CD14-positive monocyte (primary cell): ENCODE measurements at regions not wholly inside any gene's neighbourhood (a gene's known extent, or its start where the extent isn't known, plus 50 kb on each side); places are given as distances from the start of the nearest gene placed in this dataset.
A peak's percentile ranks its signal among the peaks of the same experiment; 100 is the strongest.

Source experiments
- DNase-seq, 3 donors: peaks; one replicate each; pipeline ENCODE4 v3.0.0-alpha.2; 2011 to 2022
- H2AFZ ChIP-seq: 2 replicates; pipeline ENCODE4 v1.6.0; 2012; ENCODE audit warnings: mild to moderate bottlenecking, low read depth, low read length, inconsistent platforms; ENCODE audit not compliant: insufficient read depth, poor library complexity, severe bottlenecking
- H3K27ac ChIP-seq, 2 donors: 1 replicate in 1 of 2; 2 replicates in 1 of 2; pipeline ENCODE4 v1.5.1; 2012 to 2013; ENCODE audit warnings: low read length in 2 of 2, control low read depth in 1 of 2, inconsistent platforms in 1 of 2, low read depth in 1 of 2, mild to moderate bottlenecking in 1 of 2
- H3K27me3 ChIP-seq, 2 donors: one replicate each; pipeline versions ENCODE4 v1.6.0 to v1.6.1; 2011 to 2013; ENCODE audit warnings: low read length in 2 of 2; ENCODE audit not compliant: control insufficient read depth in 2 of 2, insufficient read depth in 2 of 2
- H3K36me3 ChIP-seq, 2 donors: replicated peaks in 1 of 2; 1 replicate in 1 of 2; 2 replicates in 1 of 2; pipeline versions ENCODE4 v1.5.1 to v1.6.1; 2012 to 2013; ENCODE audit warnings: low read length in 2 of 2, control low read depth in 1 of 2, inconsistent platforms in 1 of 2, mild to moderate bottlenecking in 1 of 2; ENCODE audit not compliant: insufficient read depth in 2 of 2, control insufficient read depth in 1 of 2
- H3K4me1 ChIP-seq, 2 donors: 1 replicate in 1 of 2; 2 replicates in 1 of 2; pipeline versions ENCODE4 v1.5.1 to v1.6.1; 2012 to 2013; ENCODE audit warnings: low read length in 2 of 2, control low read depth in 1 of 2, inconsistent platforms in 1 of 2, mild to moderate bottlenecking in 1 of 2, moderate library complexity in 1 of 2; ENCODE audit not compliant: insufficient read depth in 2 of 2, control insufficient read depth in 1 of 2
- H3K4me2 ChIP-seq: replicated peaks from 2 replicates; pipeline ENCODE3; 2012; ENCODE audit warnings: low read length, moderate library complexity, mild to moderate bottlenecking; ENCODE audit not compliant: poor library complexity, severe bottlenecking; ENCODE audit errors: extremely low read depth
- H3K4me3 ChIP-seq, 3 experiments: fragments of 200-600 bp in 1 of 3; sonication (generic) in 1 of 3; replicated peaks in 1 of 3; 1 replicate in 2 of 3; 2 replicates in 1 of 3; pipeline ENCODE4 v1.5.1; 2011 to 2013; ENCODE audit warnings: low read length in 3 of 3, mild to moderate bottlenecking in 3 of 3, control low read depth in 2 of 3, low read depth in 2 of 3, inconsistent platforms in 1 of 3, moderate library complexity in 1 of 3
- H3K79me2 ChIP-seq: 2 replicates; pipeline ENCODE4 v1.6.0; 2012; ENCODE audit warnings: mild to moderate bottlenecking, control low read depth, inconsistent platforms, low read length, moderate library complexity; ENCODE audit not compliant: insufficient read depth
- H3K9ac ChIP-seq: 2 replicates; pipeline ENCODE4 v1.6.0; 2017; ENCODE audit warnings: low read length, mild to moderate bottlenecking; ENCODE audit not compliant: insufficient read depth, poor library complexity, severe bottlenecking
- H3K9me3 ChIP-seq, 2 donors: replicated peaks in 1 of 2; 1 replicate in 1 of 2; 2 replicates in 1 of 2; pipeline versions ENCODE4 v1.5.1 to v1.6.1; 2012 to 2013; ENCODE audit warnings: low read length in 2 of 2, control low read depth in 1 of 2; ENCODE audit not compliant: control insufficient read depth in 1 of 2, insufficient read depth in 1 of 2
- H4K20me1 ChIP-seq: 2 replicates; pipeline ENCODE4 v1.6.0; 2012; ENCODE audit warnings: mild to moderate bottlenecking, low read length, control low read depth, moderate library complexity; ENCODE audit not compliant: insufficient read depth
- H3K27ac Mint-ChIP-seq, 7 donors: one replicate each; pipeline ENCODE4 v1.8.0; 2020; ENCODE audit warnings: mild to moderate bottlenecking in 7 of 7, mixed read lengths in 7 of 7, moderate library complexity in 6 of 7, inconsistent platforms in 2 of 7
- H3K27me3 Mint-ChIP-seq, 3 donors: one replicate each; pipeline ENCODE4 v1.8.0; 2021 to 2022; ENCODE audit warnings: low read depth in 3 of 3, mild to moderate bottlenecking in 3 of 3, mixed read lengths in 3 of 3, moderate library complexity in 3 of 3, inconsistent platforms in 1 of 3
- H3K36me3 Mint-ChIP-seq, 2 donors: one replicate each; pipeline ENCODE4 v1.8.0; 2020; ENCODE audit warnings: mixed read lengths in 2 of 2, inconsistent platforms in 1 of 2, mild to moderate bottlenecking in 1 of 2
- H3K4me1 Mint-ChIP-seq: one replicate; pipeline ENCODE4 v1.8.0; 2020; ENCODE audit warnings: mild to moderate bottlenecking, mixed read lengths
- H3K4me3 Mint-ChIP-seq, 2 donors: one replicate each; pipeline ENCODE4 v1.8.0; 2020; ENCODE audit warnings: mild to moderate bottlenecking in 2 of 2, mixed read lengths in 2 of 2, moderate library complexity in 1 of 2
- H3K9me3 Mint-ChIP-seq, 7 donors: one replicate each; pipeline ENCODE4 v1.8.0; 2020 to 2022; ENCODE audit warnings: mixed read lengths in 7 of 7, mild to moderate bottlenecking in 6 of 7, moderate library complexity in 6 of 7, inconsistent platforms in 2 of 7
- WGBS: methylation state at CpG from one replicate; pipeline ENCODE4 v1.1.5; 2013; ENCODE audit warnings: missing lambda C conversion rate; ENCODE audit not compliant: insufficient coverage; 5-methylcytosine and 5-hydroxymethylcytosine counted together
- intact Hi-C, 2 donors: fragments of 100-400 bp; cut with micrococcal nuclease; formaldehyde crosslinking; loops; one replicate each; pipeline versions ENCODE4 v1.15.0 to v1.15.1; 2023
- TF ChIP-seq, protein P1 (sequence below): fragments of 200-600 bp; IDR thresholded peaks from one replicate; pipeline ENCODE4 v1.8.0; 2022; ENCODE audit warnings: antibody characterized with exemption, mild to moderate bottlenecking

- Mint-ChIP-seq H3K9me3 (no peaks in the 10 kb centered on the region), H3K27ac (peak overlapping the region in 3 of 7 donors; percentile 25 to 51 (median 45)), H3K4me1 (peaks cover 26% of the 10 kb centered on the region), H3K4me3 (no peak overlapping the region), H3K27me3 (peaks cover 0 to 2% (median 0%) of the 10 kb centered on the region in 3 donors), H3K36me3 (peaks cover 0 to 2% of the 10 kb centered on the region in 2 donors)
- no CpG with 5 or more reads among the region's 5 CpGs for WGBS
- intact Hi-C loops = no loop called here
- no peaks in the 10 kb centered on the region for H3K36me3 ChIP-seq
- no peak overlapping the region for H3K9ac ChIP-seq
- peak overlapping the region in 1 of 2 donors; percentile 28 for H3K27ac ChIP-seq
- no peak for DNase-seq
- peak overlapping the region; percentile 24 for H3K4me2 ChIP-seq
- no peaks in the 10 kb centered on the region for H3K9me3 ChIP-seq
- TF ChIP-seq, protein P1, sequence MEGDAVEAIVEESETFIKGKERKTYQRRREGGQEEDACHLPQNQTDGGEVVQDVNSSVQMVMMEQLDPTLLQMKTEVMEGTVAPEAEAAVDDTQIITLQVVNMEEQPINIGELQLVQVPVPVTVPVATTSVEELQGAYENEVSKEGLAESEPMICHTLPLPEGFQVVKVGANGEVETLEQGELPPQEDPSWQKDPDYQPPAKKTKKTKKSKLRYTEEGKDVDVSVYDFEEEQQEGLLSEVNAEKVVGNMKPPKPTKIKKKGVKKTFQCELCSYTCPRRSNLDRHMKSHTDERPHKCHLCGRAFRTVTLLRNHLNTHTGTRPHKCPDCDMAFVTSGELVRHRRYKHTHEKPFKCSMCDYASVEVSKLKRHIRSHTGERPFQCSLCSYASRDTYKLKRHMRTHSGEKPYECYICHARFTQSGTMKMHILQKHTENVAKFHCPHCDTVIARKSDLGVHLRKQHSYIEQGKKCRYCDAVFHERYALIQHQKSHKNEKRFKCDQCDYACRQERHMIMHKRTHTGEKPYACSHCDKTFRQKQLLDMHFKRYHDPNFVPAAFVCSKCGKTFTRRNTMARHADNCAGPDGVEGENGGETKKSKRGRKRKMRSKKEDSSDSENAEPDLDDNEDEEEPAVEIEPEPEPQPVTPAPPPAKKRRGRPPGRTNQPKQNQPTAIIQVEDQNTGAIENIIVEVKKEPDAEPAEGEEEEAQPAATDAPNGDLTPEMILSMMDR = no peak
- peaks cover 12 to 18% of the 10 kb centered on the region in 2 donors for H3K4me1 ChIP-seq
- no peak overlapping the region for H3K4me3 ChIP-seq
- peak overlapping the region; percentile 48 for H2AFZ ChIP-seq
- H3K27me3 ChIP-seq = no peaks in the 10 kb centered on the region
- peaks cover 6% of the 10 kb centered on the region for H3K79me2 ChIP-seq
- no peaks in the 10 kb centered on the region for H4K20me1 ChIP-seq
Measured at GRCh38 chr2:64720535-64721319, 67.0 kb upstream of the SERTAD2 start.

DNA sequence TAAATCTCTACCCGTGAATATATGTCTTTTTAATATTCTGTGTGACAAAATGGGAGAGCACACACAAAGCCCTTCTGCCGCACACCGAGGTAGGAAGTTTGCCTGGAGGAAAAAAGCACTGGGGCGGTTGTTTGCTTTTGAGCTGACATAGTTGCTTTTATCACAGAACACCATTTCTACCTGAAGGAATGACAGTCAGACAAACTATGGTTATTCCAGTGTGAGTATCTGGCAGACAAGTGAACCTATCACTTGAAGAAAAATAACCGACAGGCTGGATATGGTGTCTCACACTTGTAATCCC, 67.6 kb upstream of the SERTAD2 start:
- H3K4me3 Mint-ChIP-seq = no peak overlapping the region
- H3K4me2 ChIP-seq = peak overlapping the region; percentile 24
- peaks cover 6% of the 10 kb centered on the region for H3K79me2 ChIP-seq
- H3K9ac ChIP-seq = no peak overlapping the region
- TF ChIP-seq, protein P1 = no peak
- peak overlapping the region; percentile 48 for H2AFZ ChIP-seq
- no peak for DNase-seq
- no peaks in the 10 kb centered on the region for H3K9me3 ChIP-seq
- WGBS = 73% methylated on average over 1 of the region's 5 CpGs
- peaks cover 0 to 2% (median 0%) of the 10 kb centered on the region in 3 donors for H3K27me3 Mint-ChIP-seq
- intact Hi-C loops = no loop called here
- H3K4me1 ChIP-seq = peaks cover 9 to 16% of the 10 kb centered on the region in 2 donors
- H3K36me3 Mint-ChIP-seq = peaks cover 0 to 2% of the 10 kb centered on the region in 2 donors
- H4K20me1 ChIP-seq = no peaks in the 10 kb centered on the region
- no peaks in the 10 kb centered on the region for H3K36me3 ChIP-seq
- H3K4me1 Mint-ChIP-seq = peaks cover 22% of the 10 kb centered on the region
- peak overlapping the region in 2 of 7 donors; percentile 37 to 45 for H3K27ac Mint-ChIP-seq
- H3K27ac ChIP-seq = peak overlapping the region in 1 of 2 donors; percentile 28
- no peaks in the 10 kb centered on the region for H3K27me3 ChIP-seq
- no peak overlapping the region for H3K4me3 ChIP-seq
- H3K9me3 Mint-ChIP-seq = no peaks in the 10 kb centered on the region
